OCI-LY7 (cell line): ENCODE measurements at regions not wholly inside any gene's neighbourhood (a gene's known extent, or its start where the extent isn't known, plus 50 kb on each side); places are given as distances from the start of the nearest gene placed in this dataset.

Experiments
- BruUV-seq: library from RNA; stranded (reverse); fragments of 400-500 nt; replicated peaks from 2 replicates; lab custom pipeline; 2021; lab: Mats Ljungman, UMichigan
- CTCF ChIA-PET: fragments of 300-600 bp; sonication (Branson Sonifier 250); formaldehyde crosslinking; loops from one replicate; lab custom pipeline; 2022; ENCODE audit warnings: antibody characterized with exemption; ENCODE audit not compliant: unreplicated experiment; lab: Charles Lee
- POLR2A ChIA-PET: fragments of 300-600 bp; sonication (Branson Sonifier 250); formaldehyde crosslinking; loops from one replicate; lab custom pipeline; 2022; ENCODE audit warnings: antibody characterized with exemption; lab: Charles Lee
- DNase-seq: peaks from one replicate; pipeline ENCODE4 v3.0.0-alpha.2; 2015; ENCODE audit warnings: low spot score
- H2AFZ ChIP-seq: fragments of 200-600 bp; sonication (generic), shearing (Covaris generic); 2 replicates; pipeline ENCODE4 v1.6.1; 2014; ENCODE audit warnings: mild to moderate bottlenecking, antibody characterized with exemption, low read length, moderate library complexity
- H3K27ac ChIP-seq: fragments of 200-600 bp; sonication (generic); 2 replicates; pipeline ENCODE4 v1.5.1; 2014; ENCODE audit warnings: mixed run types, low read depth, mild to moderate bottlenecking, moderate library complexity, low read length, inconsistent platforms; ENCODE audit not compliant: poor library complexity, severe bottlenecking
- H3K36me3 ChIP-seq: fragments of 200-600 bp; sonication (generic); 2 replicates; pipeline ENCODE4 v1.6.1; 2014; ENCODE audit warnings: mild to moderate bottlenecking, antibody characterized with exemption, low read length, moderate library complexity, mixed read lengths; ENCODE audit not compliant: insufficient read depth
- H3K4me1 ChIP-seq: fragments of 200-600 bp; sonication (generic); 2 replicates; pipeline ENCODE4 v1.5.1; 2014; ENCODE audit warnings: mild to moderate bottlenecking, low read length; ENCODE audit not compliant: insufficient read depth, poor library complexity, severe bottlenecking
- H3K4me2 ChIP-seq: fragments of 200-600 bp; sonication (generic); 2 replicates; pipeline ENCODE4 v1.6.1; 2014; ENCODE audit warnings: mild to moderate bottlenecking, low read length
- H3K4me3 ChIP-seq: fragments of 200-600 bp; sonication (generic); 2 replicates; pipeline ENCODE4 v1.5.1; 2014; ENCODE audit warnings: mild to moderate bottlenecking, low read depth, low read length; ENCODE audit not compliant: poor library complexity, severe bottlenecking
- H3K79me2 ChIP-seq: fragments of 200-600 bp; sonication (generic); 2 replicates; pipeline ENCODE4 v1.6.1; 2016; ENCODE audit warnings: low read depth, mild to moderate bottlenecking, low read length, moderate library complexity, mixed read lengths; ENCODE audit not compliant: insufficient read depth
- H3K9me2 ChIP-seq: fragments of 200-600 bp; sonication (generic); 2 replicates; pipeline ENCODE4 v1.6.1; 2016; ENCODE audit warnings: mild to moderate bottlenecking, low read length, mixed read lengths; ENCODE audit not compliant: insufficient read depth
- H3K9me3 ChIP-seq: fragments of 200-600 bp; sonication (generic); 2 replicates; pipeline ENCODE4 v1.6.1; 2014; ENCODE audit warnings: mild to moderate bottlenecking, mixed run types, low read length, mixed read lengths
- H4K20me1 ChIP-seq: fragments of 200-600 bp; sonication (generic); 2 replicates; pipeline ENCODE4 v1.6.1; 2014; ENCODE audit warnings: mild to moderate bottlenecking, antibody characterized with exemption, low read length, moderate library complexity, mixed read lengths; ENCODE audit not compliant: insufficient read depth
- CTCF ChIP-seq: fragments of 200-600 bp; sonication (generic); conservative IDR thresholded peaks from 2 replicates; pipeline ENCODE4 v1.5.1; 2014; ENCODE audit warnings: mild to moderate bottlenecking, antibody characterized with exemption, low read length, moderate library complexity, mixed read lengths
- EZH2phosphoT487 ChIP-seq: fragments of 200-600 bp; sonication (generic); IDR thresholded peaks from 2 replicates; pipeline ENCODE4 v1.6.1; 2018; ENCODE audit warnings: low read depth, borderline replicate concordance, mild to moderate bottlenecking, mixed run types, antibody characterized with exemption, low read length, moderate library complexity, mixed read lengths
- intact Hi-C: fragments of 100-400 bp; cut with micrococcal nuclease; formaldehyde crosslinking; loops from one replicate; pipeline ENCODE4 v1.10.0; 2022; ENCODE audit not compliant: unreplicated experiment

- no TSS peak for BruUV-seq
Measured at GRCh38 chr18:55102958-55103456, 143.7 kb upstream of the CCDC68 start.

GRCh38 chr18:55102501-55102900 is 143.2 kb upstream of the CCDC68 start:
- Histone ChIP-seq H3K4me1 (no peaks in the 10 kb centered on the region), H3K9me2 (no peaks in the 10 kb centered on the region), H3K79me2 (no peaks in the 10 kb centered on the region), H3K4me3 (no peak overlapping the region), H2AFZ (no peak overlapping the region), H3K27ac (no peak overlapping the region), H3K36me3 (no peaks in the 10 kb centered on the region), H3K9me3 (no peaks in the 10 kb centered on the region), H4K20me1 (no peaks in the 10 kb centered on the region), H3K4me2 (no peak overlapping the region)
- no peak for DNase-seq
- ChIA-PET CTCF (no interaction called here), POLR2A (no interaction called here)
- no peak for TF ChIP-seq EZH2phosphoT487
- TF ChIP-seq CTCF, result no peak
- intact Hi-C loops, result no loop called here
- BruUV-seq, result no TSS peak

More at GRCh38 chr18:55102958-55103456, 143.7 kb upstream of the CCDC68 start:
- CTCF ChIA-PET, result no interaction called here
- no peaks in the 10 kb centered on the region for H3K79me2 ChIP-seq
- H3K4me3 ChIP-seq, result no peak overlapping the region
- H3K9me3 ChIP-seq, result no peaks in the 10 kb centered on the region
- no peaks in the 10 kb centered on the region for H4K20me1 ChIP-seq
- no peaks in the 10 kb centered on the region for H3K4me1 ChIP-seq
- no peak for DNase-seq
- no peak overlapping the region for H3K4me2 ChIP-seq
- H3K27ac ChIP-seq, result no peak overlapping the region
- no peak overlapping the region for H2AFZ ChIP-seq
- no peaks in the 10 kb centered on the region for H3K36me3 ChIP-seq
- POLR2A ChIA-PET, result no interaction called here
- intact Hi-C loops, result no loop called here
- TF ChIP-seq EZH2phosphoT487 (no peak), CTCF (no peak)
- no peaks in the 10 kb centered on the region for H3K9me2 ChIP-seq

- H3K4me3 ChIP-seq, result no peak overlapping the region
- DNase-seq, result no peak
- H3K9me2 ChIP-seq, result no peaks in the 10 kb centered on the region
- POLR2A ChIA-PET, result interaction anchor here (0.7 kb wide), 1 partner anchor 1006 kb away, joined by 3 read pairs; no protein-coding TSS in a partner anchor
- no peak overlapping the region for H3K27ac ChIP-seq
- no peaks in the 10 kb centered on the region for H3K4me1 ChIP-seq
- TF ChIP-seq CTCF, result no peak
- TF ChIP-seq EZH2phosphoT487, result no peak
- H3K4me2 ChIP-seq, result no peak overlapping the region
- BruUV-seq, result no TSS peak
- no peaks in the 10 kb centered on the region for H3K9me3 ChIP-seq
- H2AFZ ChIP-seq, result no peak overlapping the region
- CTCF ChIA-PET, result no interaction called here
- no peaks in the 10 kb centered on the region for H4K20me1 ChIP-seq
- no peaks in the 10 kb centered on the region for H3K36me3 ChIP-seq
- H3K79me2 ChIP-seq, result no peaks in the 10 kb centered on the region
- intact Hi-C loops, result no loop called here
Measured at GRCh38 chr18:55101458-55101824, 142.2 kb upstream of the CCDC68 start.
